ENCODE measurements at regions not wholly inside any gene's neighbourhood (a gene's known extent, or its start where the extent isn't known, plus 50 kb on each side); places are given as distances from the start of the nearest gene placed in this dataset.

DNA sequence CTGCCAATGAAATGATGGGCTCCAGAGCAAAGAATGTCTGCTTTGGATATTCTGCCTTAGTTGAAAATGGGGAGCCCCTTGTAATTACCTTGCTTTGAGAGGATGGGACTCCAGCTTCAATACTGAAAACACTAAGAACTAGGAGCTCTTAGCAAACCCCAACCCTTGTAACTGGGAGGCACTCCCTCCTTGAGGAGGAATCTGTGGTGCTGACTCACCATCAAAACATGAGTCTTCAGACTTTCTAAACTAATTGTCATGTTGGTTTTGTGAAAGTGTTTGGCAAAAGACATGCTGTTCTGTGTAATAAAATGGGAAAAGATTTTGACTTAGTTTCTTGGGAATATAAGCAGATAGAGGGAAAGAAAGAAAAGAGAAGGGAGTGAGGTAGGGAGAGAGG is 91.9 kb upstream of the PTPRD start:
- no peak overlapping the region for H3K4me3 ChIP-seq
- no peak overlapping the region for H3K27ac ChIP-seq
- no peaks in the 10 kb centered on the region for H3K4me1 ChIP-seq
- H3K9me3 ChIP-seq: no peaks in the 10 kb centered on the region
- H3K27me3 ChIP-seq: no peaks in the 10 kb centered on the region
- intact Hi-C loops (cut with DNase I; ENCODE audit: low total_unique reads): no loop called here
- TF ChIP-seq CTCF (IDR thresholded peaks at IDR 0.05): no peak
- no peak for TF ChIP-seq POLR2A (IDR thresholded peaks at IDR 0.05)
- H3K36me3 ChIP-seq (ENCODE audit: low read depth, missing control alignments): no peaks in the 10 kb centered on the region
- DNase-seq: no peak

DNA sequence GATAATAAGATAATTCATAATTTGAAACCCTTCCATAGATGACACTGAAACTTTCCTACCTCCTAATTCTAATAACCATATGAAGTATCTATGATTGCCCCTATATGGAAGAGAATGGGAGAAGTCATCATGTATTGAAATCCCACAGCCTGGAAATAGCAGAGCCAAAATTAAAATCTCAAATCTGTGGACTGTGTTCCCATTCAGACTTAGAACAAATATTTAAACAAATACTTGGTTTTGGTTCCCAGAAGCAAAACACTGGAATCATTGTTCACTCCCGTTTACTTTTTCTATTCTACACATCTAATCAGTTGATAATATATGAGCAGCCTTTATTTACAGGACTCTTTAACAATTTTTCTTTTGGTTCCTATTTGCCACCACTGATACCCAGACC is 92.6 kb upstream of the PTPRD start:
- H3K9me3 ChIP-seq: no peaks in the 10 kb centered on the region
- no peaks in the 10 kb centered on the region for H3K27me3 ChIP-seq
- H3K27ac ChIP-seq: no peak overlapping the region
- no peaks in the 10 kb centered on the region for H3K36me3 ChIP-seq (ENCODE audit: low read depth, missing control alignments)
- TF ChIP-seq POLR2A (IDR thresholded peaks at IDR 0.05) (no peak), CTCF (IDR thresholded peaks at IDR 0.05) (no peak)
- no peaks in the 10 kb centered on the region for H3K4me1 ChIP-seq
- intact Hi-C loops (cut with DNase I; ENCODE audit: low total_unique reads): no loop called here
- DNase-seq: no peak
- no peak overlapping the region for H3K4me3 ChIP-seq
- WGBS, 2 donors: 51 to 72% methylated on average over 1 of the region's 1 CpG

GRCh38 chr9:10706788-10707187 is 94.0 kb upstream of the PTPRD start:
- Histone ChIP-seq H3K27me3 (no peaks in the 10 kb centered on the region), H3K27ac (no peak overlapping the region), H3K36me3 (ENCODE audit: low read depth, missing control alignments) (no peaks in the 10 kb centered on the region), H3K4me1 (no peaks in the 10 kb centered on the region), H3K9me3 (no peaks in the 10 kb centered on the region), H3K4me3 (no peak overlapping the region)
- WGBS, 2 donors: 63 to 67% methylated on average over 3 of the region's 3 CpGs
- intact Hi-C loops (cut with DNase I; ENCODE audit: low total_unique reads): no loop called here
- TF ChIP-seq POLR2A (IDR thresholded peaks at IDR 0.05) (no peak), CTCF (IDR thresholded peaks at IDR 0.05) (no peak)
- no peak for DNase-seq

- Histone ChIP-seq H3K27me3 (no peaks in the 10 kb centered on the region), H3K36me3 (ENCODE audit: low read depth, missing control alignments) (no peaks in the 10 kb centered on the region), H3K9me3 (no peaks in the 10 kb centered on the region), H3K4me3 (no peak overlapping the region), H3K4me1 (no peaks in the 10 kb centered on the region), H3K27ac (no peak overlapping the region)
- intact Hi-C loops (cut with DNase I; ENCODE audit: low total_unique reads): no loop called here
- DNase-seq: no peak
- TF ChIP-seq CTCF (IDR thresholded peaks at IDR 0.05) (no peak), POLR2A (IDR thresholded peaks at IDR 0.05) (no peak)
Observed at GRCh38 chr9:10721301-10721700, 108.5 kb upstream of the PTPRD start.

DNA sequence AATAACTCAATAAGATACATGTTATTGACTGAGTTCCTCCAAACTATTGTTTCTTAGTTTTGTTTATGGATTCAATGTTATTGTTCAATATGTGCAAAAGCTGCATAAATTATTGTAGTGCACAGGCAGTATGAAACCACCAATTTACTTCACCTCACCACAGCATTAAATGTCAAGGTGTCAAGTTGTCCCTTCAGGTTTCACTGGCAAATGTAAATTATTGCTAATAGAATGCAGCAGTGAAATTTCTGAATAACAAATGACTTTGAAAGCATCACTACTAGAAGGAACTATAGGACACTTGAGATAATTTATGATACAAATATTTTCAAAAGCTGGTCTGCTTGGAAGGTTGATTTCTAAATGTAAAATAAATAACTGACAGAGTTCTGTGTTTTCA is 116.4 kb upstream of the PTPRD start:
- TF ChIP-seq POLR2A (IDR thresholded peaks at IDR 0.05): no peak
- no peak for TF ChIP-seq CTCF (IDR thresholded peaks at IDR 0.05)
- Histone ChIP-seq H3K4me1 (no peaks in the 10 kb centered on the region), H3K27me3 (no peaks in the 10 kb centered on the region), H3K9me3 (no peaks in the 10 kb centered on the region), H3K4me3 (no peak overlapping the region), H3K36me3 (ENCODE audit: low read depth, missing control alignments) (no peaks in the 10 kb centered on the region), H3K27ac (no peak overlapping the region)
- no peak for DNase-seq
- intact Hi-C loops (cut with DNase I; ENCODE audit: low total_unique reads): no loop called here
